ENCODE measurements at regions not wholly inside any gene's neighbourhood (a gene's known extent, or its start where the extent isn't known, plus 50 kb on each side); places are given as distances from the start of the nearest gene placed in this dataset.

DNA sequence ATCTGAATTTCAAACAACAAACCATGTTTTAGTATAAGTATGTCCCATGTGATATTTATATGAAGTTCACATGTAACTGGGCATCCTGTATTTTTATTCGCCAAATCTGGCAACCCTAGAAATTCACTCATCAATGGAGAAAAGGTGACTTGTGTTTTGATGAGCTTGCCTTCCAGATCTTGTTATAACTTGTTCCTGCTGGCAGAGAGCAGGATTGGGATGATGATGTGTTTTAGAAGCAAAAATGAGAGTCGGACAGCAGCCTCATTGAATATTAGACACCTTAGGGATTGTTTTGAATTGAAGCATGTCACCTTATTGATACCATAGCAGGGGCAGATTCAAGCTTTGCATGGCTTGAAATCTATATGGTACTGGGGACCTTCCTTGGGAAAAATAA lies 85.4 kb upstream of the MED13 start:
- no peaks in the 10 kb centered on the region for H3K79me1 ChIP-seq (replicated peaks; ENCODE audit: low read length, poor library complexity, severe bottlenecking)
- H3K4me1 ChIP-seq (ENCODE audit: control insufficient read depth, insufficient read depth, low read depth, low read length), result peaks cover 1% of the 10 kb centered on the region
- H3K9me3 ChIP-seq (ENCODE audit: control insufficient read depth, low read length), result no peaks in the 10 kb centered on the region
- no peak overlapping the region for H4K91ac ChIP-seq (ENCODE audit: low read length)
- WGBS, result 89% methylated on average over 1 of the region's 2 CpGs
- H2AK5ac ChIP-seq (ENCODE audit: low read length, severe bottlenecking), result no peak overlapping the region
- no peak overlapping the region for H2BK5ac ChIP-seq (ENCODE audit: low read depth, low read length, poor library complexity, severe bottlenecking)
- H3K14ac ChIP-seq (ENCODE audit: low read length in 2 of 2), result no peak overlapping the region
- no peak overlapping the region for H2BK120ac ChIP-seq (ENCODE audit: low read depth, low read length)
- no peak for DNase-seq
- H3K23ac ChIP-seq (ENCODE audit: low read length in 2 of 2), result no peak overlapping the region
- H3K4me2 ChIP-seq (ENCODE audit: low read length, poor library complexity, severe bottlenecking), result no peak overlapping the region
- no peak overlapping the region for H3K18ac ChIP-seq (ENCODE audit: low read depth in 1 of 2, low read length in 2 of 2)
- H4K8ac ChIP-seq (ENCODE audit: low read length), result no peak overlapping the region
- H3K4me3 ChIP-seq (ENCODE audit: insufficient read depth in 1 of 2, low read depth in 1 of 2, low read length in 2 of 2), result no peak overlapping the region
- H2BK12ac ChIP-seq (ENCODE audit: low read length in 2 of 2), result no peak overlapping the region
- no peak overlapping the region for H2BK15ac ChIP-seq (ENCODE audit: low read depth, poor library complexity, severe bottlenecking)
- H3K4ac ChIP-seq (ENCODE audit: low read depth in 1 of 2, low read length in 2 of 2), result no peak overlapping the region
- H3K27me3 ChIP-seq (ENCODE audit: control insufficient read depth in 1 of 2, insufficient read depth in 1 of 2, low read length in 2 of 2), result peaks cover 0 to 10% of the 10 kb centered on the region in 2 experiments
- no peak overlapping the region for H3K9ac ChIP-seq (ENCODE audit: low read length)
- H3K27ac ChIP-seq (ENCODE audit: low read length, poor library complexity, severe bottlenecking), result no peak overlapping the region
- no peak overlapping the region for H2AFZ ChIP-seq (ENCODE audit: low read depth, low read length)
- H3K36me3 ChIP-seq (ENCODE audit: control insufficient read depth in 1 of 2, insufficient read depth in 2 of 2, low read depth in 1 of 2, low read length in 2 of 2), result no peaks in the 10 kb centered on the region

DNA sequence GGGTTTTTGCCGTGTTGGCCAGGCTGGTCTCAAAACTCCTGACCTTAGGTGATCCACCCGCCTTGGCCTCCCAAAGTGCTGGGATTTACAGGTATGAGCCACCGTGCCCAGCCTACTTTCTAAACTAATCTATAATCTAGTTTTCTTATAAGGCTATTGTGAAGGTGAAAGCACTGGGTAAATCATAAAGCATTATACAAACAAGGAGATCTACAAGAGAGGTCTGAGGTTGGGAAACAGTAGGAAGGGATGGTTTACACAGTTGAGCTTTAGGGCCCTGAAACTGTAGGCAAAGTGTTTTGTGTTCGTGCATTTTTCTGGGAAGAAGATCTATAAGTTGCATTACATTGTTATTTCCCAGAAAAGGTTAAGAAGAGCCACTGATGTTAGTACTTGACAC lies 84.9 kb upstream of the MED13 start:
- Histone ChIP-seq H3K27me3 (ENCODE audit: control insufficient read depth in 1 of 2, insufficient read depth in 1 of 2, low read length in 2 of 2) (peaks cover 0 to 10% of the 10 kb centered on the region in 2 experiments), H2BK5ac (ENCODE audit: low read depth, low read length, poor library complexity, severe bottlenecking) (no peak overlapping the region), H2AK5ac (ENCODE audit: low read length, severe bottlenecking) (no peak overlapping the region), H4K8ac (ENCODE audit: low read length) (no peak overlapping the region), H3K9ac (ENCODE audit: low read length) (no peak overlapping the region), H3K4me1 (ENCODE audit: control insufficient read depth, insufficient read depth, low read depth, low read length) (peaks cover 1% of the 10 kb centered on the region), H3K27ac (ENCODE audit: low read length, poor library complexity, severe bottlenecking) (no peak overlapping the region), H3K14ac (ENCODE audit: low read length in 2 of 2) (no peak overlapping the region), H2BK120ac (ENCODE audit: low read depth, low read length) (no peak overlapping the region), H3K4ac (ENCODE audit: low read depth in 1 of 2, low read length in 2 of 2) (no peak overlapping the region), H4K91ac (ENCODE audit: low read length) (no peak overlapping the region), H2BK15ac (ENCODE audit: low read depth, poor library complexity, severe bottlenecking) (no peak overlapping the region), H3K4me3 (ENCODE audit: insufficient read depth in 1 of 2, low read depth in 1 of 2, low read length in 2 of 2) (no peak overlapping the region), H2AFZ (ENCODE audit: low read depth, low read length) (no peak overlapping the region), H3K4me2 (ENCODE audit: low read length, poor library complexity, severe bottlenecking) (no peak overlapping the region), H3K36me3 (ENCODE audit: control insufficient read depth in 1 of 2, insufficient read depth in 2 of 2, low read depth in 1 of 2, low read length in 2 of 2) (no peaks in the 10 kb centered on the region), H3K79me1 (replicated peaks; ENCODE audit: low read length, poor library complexity, severe bottlenecking) (no peaks in the 10 kb centered on the region), H3K23ac (ENCODE audit: low read length in 2 of 2) (no peak overlapping the region), H3K9me3 (ENCODE audit: control insufficient read depth, low read length) (no peaks in the 10 kb centered on the region), H3K18ac (ENCODE audit: low read depth in 1 of 2, low read length in 2 of 2) (no peak overlapping the region), H2BK12ac (ENCODE audit: low read length in 2 of 2) (no peak overlapping the region)
- no peak for DNase-seq
- 95% methylated on average over 2 of the region's 4 CpGs for WGBS

DNA sequence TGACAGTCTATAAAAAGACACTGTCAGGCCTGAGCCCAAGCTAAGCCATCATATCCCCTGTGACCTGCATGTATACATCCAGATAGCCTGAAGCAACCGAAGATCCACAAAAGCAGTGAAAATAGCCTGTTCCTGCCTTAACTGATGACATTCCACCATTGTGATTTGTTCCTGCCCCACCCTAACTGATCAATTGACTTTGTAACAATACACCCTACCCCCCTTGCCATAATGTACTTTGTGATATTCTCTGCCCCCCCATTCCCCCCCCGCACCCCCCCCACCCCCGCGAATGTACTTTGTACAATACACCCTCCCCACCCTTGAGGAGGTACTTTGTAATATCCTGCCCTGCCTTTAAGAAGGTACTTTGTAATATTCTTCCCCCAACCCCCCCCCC lies 82.2 kb upstream of the MED13 start:
- H3K79me1 ChIP-seq (replicated peaks; ENCODE audit: low read length, poor library complexity, severe bottlenecking), result no peaks in the 10 kb centered on the region
- no peak overlapping the region for H3K18ac ChIP-seq (ENCODE audit: low read depth in 1 of 2, low read length in 2 of 2)
- no peak overlapping the region for H2AK5ac ChIP-seq (ENCODE audit: low read length, severe bottlenecking)
- H4K8ac ChIP-seq (ENCODE audit: low read length), result no peak overlapping the region
- H3K27me3 ChIP-seq (ENCODE audit: control insufficient read depth in 1 of 2, insufficient read depth in 1 of 2, low read length in 2 of 2), result peaks cover 0 to 6% of the 10 kb centered on the region in 2 experiments
- no peak overlapping the region for H2BK15ac ChIP-seq (ENCODE audit: low read depth, poor library complexity, severe bottlenecking)
- H3K9ac ChIP-seq (ENCODE audit: low read length), result no peak overlapping the region
- H3K27ac ChIP-seq (ENCODE audit: low read length, poor library complexity, severe bottlenecking), result no peak overlapping the region
- no peaks in the 10 kb centered on the region for H3K9me3 ChIP-seq (ENCODE audit: control insufficient read depth, low read length)
- no peak overlapping the region for H3K14ac ChIP-seq (ENCODE audit: low read length in 2 of 2)
- H3K4me2 ChIP-seq (ENCODE audit: low read length, poor library complexity, severe bottlenecking), result no peak overlapping the region
- no peak overlapping the region for H3K4me3 ChIP-seq (ENCODE audit: insufficient read depth in 1 of 2, low read depth in 1 of 2, low read length in 2 of 2)
- H3K36me3 ChIP-seq (ENCODE audit: control insufficient read depth in 1 of 2, insufficient read depth in 2 of 2, low read depth in 1 of 2, low read length in 2 of 2), result no peaks in the 10 kb centered on the region
- H2BK120ac ChIP-seq (ENCODE audit: low read depth, low read length), result no peak overlapping the region
- no peak overlapping the region for H2AFZ ChIP-seq (ENCODE audit: low read depth, low read length)
- H3K4me1 ChIP-seq (ENCODE audit: control insufficient read depth, insufficient read depth, low read depth, low read length), result peaks cover 1% of the 10 kb centered on the region
- no peak overlapping the region for H2BK12ac ChIP-seq (ENCODE audit: low read length in 2 of 2)
- no peak overlapping the region for H3K4ac ChIP-seq (ENCODE audit: low read depth in 1 of 2, low read length in 2 of 2)
- DNase-seq, result no peak
- no peak overlapping the region for H3K23ac ChIP-seq (ENCODE audit: low read length in 2 of 2)
- no peak overlapping the region for H2BK5ac ChIP-seq (ENCODE audit: low read depth, low read length, poor library complexity, severe bottlenecking)
- no peak overlapping the region for H4K91ac ChIP-seq (ENCODE audit: low read length)
- WGBS, result 83% methylated on average over 1 of the region's 4 CpGs

DNA sequence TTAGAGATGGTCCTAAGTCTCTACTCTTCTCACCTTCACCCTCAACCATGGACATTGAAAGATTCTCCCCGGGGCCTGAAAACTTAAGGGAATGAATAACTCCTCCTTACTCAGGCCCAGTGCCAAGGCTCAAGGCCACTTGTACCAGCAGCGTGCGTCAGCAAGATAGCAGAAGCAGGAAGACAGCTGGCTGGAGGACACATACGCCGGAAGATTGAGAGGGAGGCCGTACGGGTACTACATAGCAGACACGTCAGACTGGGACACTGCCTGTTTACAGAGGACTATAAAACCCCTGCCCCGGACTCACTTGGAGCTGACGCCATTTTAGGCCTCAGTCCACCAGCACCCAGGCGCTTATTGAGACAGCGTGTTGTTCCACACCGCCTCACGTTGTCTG lies 75.8 kb upstream of the MED13 start:
- no peak overlapping the region for H2AK5ac ChIP-seq (ENCODE audit: low read length, severe bottlenecking)
- H3K4me3 ChIP-seq (ENCODE audit: insufficient read depth in 1 of 2, low read depth in 1 of 2, low read length in 2 of 2), result no peak overlapping the region
- H3K9ac ChIP-seq (ENCODE audit: low read length), result no peak overlapping the region
- no peak overlapping the region for H3K27ac ChIP-seq (ENCODE audit: low read length, poor library complexity, severe bottlenecking)
- no peaks in the 10 kb centered on the region for H3K36me3 ChIP-seq (ENCODE audit: control insufficient read depth in 1 of 2, insufficient read depth in 2 of 2, low read depth in 1 of 2, low read length in 2 of 2)
- no peak overlapping the region for H4K8ac ChIP-seq (ENCODE audit: low read length)
- H4K91ac ChIP-seq (ENCODE audit: low read length), result no peak overlapping the region
- no peak overlapping the region for H3K23ac ChIP-seq (ENCODE audit: low read length in 2 of 2)
- H2AFZ ChIP-seq (ENCODE audit: low read depth, low read length), result no peak overlapping the region
- H3K4ac ChIP-seq (ENCODE audit: low read depth in 1 of 2, low read length in 2 of 2), result no peak overlapping the region
- H3K14ac ChIP-seq (ENCODE audit: low read length in 2 of 2), result no peak overlapping the region
- H3K4me2 ChIP-seq (ENCODE audit: low read length, poor library complexity, severe bottlenecking), result no peak overlapping the region
- WGBS, result 93% methylated on average over 14 of the region's 14 CpGs
- no peak overlapping the region for H3K18ac ChIP-seq (ENCODE audit: low read depth in 1 of 2, low read length in 2 of 2)
- H3K4me1 ChIP-seq (ENCODE audit: control insufficient read depth, insufficient read depth, low read depth, low read length), result peaks cover under 1% of the 10 kb centered on the region
- H2BK5ac ChIP-seq (ENCODE audit: low read depth, low read length, poor library complexity, severe bottlenecking), result no peak overlapping the region
- no peak overlapping the region for H2BK120ac ChIP-seq (ENCODE audit: low read depth, low read length)
- H2BK12ac ChIP-seq (ENCODE audit: low read length in 2 of 2), result no peak overlapping the region
- H3K27me3 ChIP-seq (ENCODE audit: control insufficient read depth in 1 of 2, insufficient read depth in 1 of 2, low read length in 2 of 2), result peaks cover 0 to 32% of the 10 kb centered on the region in 2 experiments
- H3K79me1 ChIP-seq (replicated peaks; ENCODE audit: low read length, poor library complexity, severe bottlenecking), result no peaks in the 10 kb centered on the region
- no peak overlapping the region for H2BK15ac ChIP-seq (ENCODE audit: low read depth, poor library complexity, severe bottlenecking)
- DNase-seq, result no peak
- no peaks in the 10 kb centered on the region for H3K9me3 ChIP-seq (ENCODE audit: control insufficient read depth, low read length)

Data from mesenchymal stem cell (in vitro differentiated cells and primary cell).